ENCODE measurements at regions not wholly inside any gene's neighbourhood (a gene's known extent, or its start where the extent isn't known, plus 50 kb on each side); places are given as distances from the start of the nearest gene placed in this dataset.
A peak's percentile ranks its signal among the peaks of the same experiment; 100 is the strongest.

- TF ChIP-seq, protein P1, sequence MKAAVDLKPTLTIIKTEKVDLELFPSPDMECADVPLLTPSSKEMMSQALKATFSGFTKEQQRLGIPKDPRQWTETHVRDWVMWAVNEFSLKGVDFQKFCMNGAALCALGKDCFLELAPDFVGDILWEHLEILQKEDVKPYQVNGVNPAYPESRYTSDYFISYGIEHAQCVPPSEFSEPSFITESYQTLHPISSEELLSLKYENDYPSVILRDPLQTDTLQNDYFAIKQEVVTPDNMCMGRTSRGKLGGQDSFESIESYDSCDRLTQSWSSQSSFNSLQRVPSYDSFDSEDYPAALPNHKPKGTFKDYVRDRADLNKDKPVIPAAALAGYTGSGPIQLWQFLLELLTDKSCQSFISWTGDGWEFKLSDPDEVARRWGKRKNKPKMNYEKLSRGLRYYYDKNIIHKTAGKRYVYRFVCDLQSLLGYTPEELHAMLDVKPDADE (IDR thresholded peaks at IDR 0.05), result no peak
- TF ChIP-seq, protein P2, sequence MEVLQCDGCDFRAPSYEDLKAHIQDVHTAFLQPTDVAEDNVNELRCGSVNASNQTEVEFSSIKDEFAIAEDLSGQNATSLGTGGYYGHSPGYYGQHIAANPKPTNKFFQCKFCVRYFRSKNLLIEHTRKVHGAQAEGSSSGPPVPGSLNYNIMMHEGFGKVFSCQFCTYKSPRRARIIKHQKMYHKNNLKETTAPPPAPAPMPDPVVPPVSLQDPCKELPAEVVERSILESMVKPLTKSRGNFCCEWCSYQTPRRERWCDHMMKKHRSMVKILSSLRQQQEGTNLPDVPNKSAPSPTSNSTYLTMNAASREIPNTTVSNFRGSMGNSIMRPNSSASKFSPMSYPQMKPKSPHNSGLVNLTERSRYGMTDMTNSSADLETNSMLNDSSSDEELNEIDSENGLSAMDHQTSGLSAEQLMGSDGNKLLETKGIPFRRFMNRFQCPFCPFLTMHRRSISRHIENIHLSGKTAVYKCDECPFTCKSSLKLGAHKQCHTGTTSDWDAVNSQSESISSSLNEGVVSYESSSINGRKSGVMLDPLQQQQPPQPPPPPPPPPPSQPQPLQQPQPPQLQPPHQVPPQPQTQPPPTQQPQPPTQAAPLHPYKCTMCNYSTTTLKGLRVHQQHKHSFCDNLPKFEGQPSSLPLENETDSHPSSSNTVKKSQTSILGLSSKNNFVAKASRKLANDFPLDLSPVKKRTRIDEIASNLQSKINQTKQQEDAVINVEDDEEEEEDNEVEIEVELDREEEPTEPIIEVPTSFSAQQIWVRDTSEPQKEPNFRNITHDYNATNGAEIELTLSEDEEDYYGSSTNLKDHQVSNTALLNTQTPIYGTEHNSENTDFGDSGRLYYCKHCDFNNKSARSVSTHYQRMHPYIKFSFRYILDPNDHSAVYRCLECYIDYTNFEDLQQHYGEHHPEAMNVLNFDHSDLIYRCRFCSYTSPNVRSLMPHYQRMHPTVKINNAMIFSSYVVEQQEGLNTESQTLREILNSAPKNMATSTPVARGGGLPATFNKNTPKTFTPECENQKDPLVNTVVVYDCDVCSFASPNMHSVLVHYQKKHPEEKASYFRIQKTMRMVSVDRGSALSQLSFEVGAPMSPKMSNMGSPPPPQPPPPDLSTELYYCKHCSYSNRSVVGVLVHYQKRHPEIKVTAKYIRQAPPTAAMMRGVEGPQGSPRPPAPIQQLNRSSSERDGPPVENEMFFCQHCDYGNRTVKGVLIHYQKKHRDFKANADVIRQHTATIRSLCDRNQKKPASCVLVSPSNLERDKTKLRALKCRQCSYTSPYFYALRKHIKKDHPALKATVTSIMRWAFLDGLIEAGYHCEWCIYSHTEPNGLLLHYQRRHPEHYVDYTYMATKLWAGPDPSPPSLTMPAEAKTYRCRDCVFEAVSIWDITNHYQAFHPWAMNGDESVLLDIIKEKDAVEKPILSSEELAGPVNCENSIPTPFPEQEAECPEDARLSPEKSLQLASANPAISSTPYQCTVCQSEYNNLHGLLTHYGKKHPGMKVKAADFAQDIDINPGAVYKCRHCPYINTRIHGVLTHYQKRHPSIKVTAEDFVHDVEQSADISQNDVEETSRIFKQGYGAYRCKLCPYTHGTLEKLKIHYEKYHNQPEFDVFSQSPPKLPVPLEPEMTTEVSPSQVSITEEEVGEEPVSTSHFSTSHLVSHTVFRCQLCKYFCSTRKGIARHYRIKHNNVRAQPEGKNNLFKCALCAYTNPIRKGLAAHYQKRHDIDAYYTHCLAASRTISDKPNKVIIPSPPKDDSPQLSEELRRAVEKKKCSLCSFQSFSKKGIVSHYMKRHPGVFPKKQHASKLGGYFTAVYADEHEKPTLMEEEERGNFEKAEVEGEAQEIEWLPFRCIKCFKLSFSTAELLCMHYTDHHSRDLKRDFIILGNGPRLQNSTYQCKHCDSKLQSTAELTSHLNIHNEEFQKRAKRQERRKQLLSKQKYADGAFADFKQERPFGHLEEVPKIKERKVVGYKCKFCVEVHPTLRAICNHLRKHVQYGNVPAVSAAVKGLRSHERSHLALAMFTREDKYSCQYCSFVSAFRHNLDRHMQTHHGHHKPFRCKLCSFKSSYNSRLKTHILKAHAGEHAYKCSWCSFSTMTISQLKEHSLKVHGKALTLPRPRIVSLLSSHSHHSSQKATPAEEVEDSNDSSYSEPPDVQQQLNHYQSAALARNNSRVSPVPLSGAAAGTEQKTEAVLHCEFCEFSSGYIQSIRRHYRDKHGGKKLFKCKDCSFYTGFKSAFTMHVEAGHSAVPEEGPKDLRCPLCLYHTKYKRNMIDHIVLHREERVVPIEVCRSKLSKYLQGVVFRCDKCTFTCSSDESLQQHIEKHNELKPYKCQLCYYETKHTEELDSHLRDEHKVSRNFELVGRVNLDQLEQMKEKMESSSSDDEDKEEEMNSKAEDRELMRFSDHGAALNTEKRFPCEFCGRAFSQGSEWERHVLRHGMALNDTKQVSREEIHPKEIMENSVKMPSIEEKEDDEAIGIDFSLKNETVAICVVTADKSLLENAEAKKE (CRISPR knock-in tag; IDR thresholded peaks at IDR 0.05), result no peak
- no peak for TF ChIP-seq JUNB (IDR thresholded peaks at IDR 0.05; ENCODE audit: unreplicated experiment)
- TF ChIP-seq, protein P3, sequence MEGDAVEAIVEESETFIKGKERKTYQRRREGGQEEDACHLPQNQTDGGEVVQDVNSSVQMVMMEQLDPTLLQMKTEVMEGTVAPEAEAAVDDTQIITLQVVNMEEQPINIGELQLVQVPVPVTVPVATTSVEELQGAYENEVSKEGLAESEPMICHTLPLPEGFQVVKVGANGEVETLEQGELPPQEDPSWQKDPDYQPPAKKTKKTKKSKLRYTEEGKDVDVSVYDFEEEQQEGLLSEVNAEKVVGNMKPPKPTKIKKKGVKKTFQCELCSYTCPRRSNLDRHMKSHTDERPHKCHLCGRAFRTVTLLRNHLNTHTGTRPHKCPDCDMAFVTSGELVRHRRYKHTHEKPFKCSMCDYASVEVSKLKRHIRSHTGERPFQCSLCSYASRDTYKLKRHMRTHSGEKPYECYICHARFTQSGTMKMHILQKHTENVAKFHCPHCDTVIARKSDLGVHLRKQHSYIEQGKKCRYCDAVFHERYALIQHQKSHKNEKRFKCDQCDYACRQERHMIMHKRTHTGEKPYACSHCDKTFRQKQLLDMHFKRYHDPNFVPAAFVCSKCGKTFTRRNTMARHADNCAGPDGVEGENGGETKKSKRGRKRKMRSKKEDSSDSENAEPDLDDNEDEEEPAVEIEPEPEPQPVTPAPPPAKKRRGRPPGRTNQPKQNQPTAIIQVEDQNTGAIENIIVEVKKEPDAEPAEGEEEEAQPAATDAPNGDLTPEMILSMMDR (conservative IDR thresholded peaks at IDR 0.05; ENCODE audit: low read depth in 2 of 2), result no peak
- no peak for TF ChIP-seq ZNF114 (CRISPR knock-in tag; IDR thresholded peaks at IDR 0.05)
- no peak for TF ChIP-seq STAT1 (IDR thresholded peaks at IDR 0.05; ENCODE audit: unreplicated experiment)
- no peak for TF ChIP-seq EZH2 (IDR thresholded peaks at IDR 0.05; ENCODE audit: low read depth, unreplicated experiment)
- no peak for TF ChIP-seq EZH2phosphoT487 (IDR thresholded peaks at IDR 0.05; ENCODE audit: unreplicated experiment)
- no peak for TF ChIP-seq NANOG (IDR thresholded peaks at IDR 0.05; ENCODE audit: borderline replicate concordance)
- no peak for TF ChIP-seq ZNF331 (CRISPR knock-in tag; IDR thresholded peaks at IDR 0.05; ENCODE audit: low read depth)
- no peak for TF ChIP-seq POLR2AphosphoS5 (IDR thresholded peaks at IDR 0.05; ENCODE audit: low read depth)
- TF ChIP-seq REST (IDR thresholded peaks at IDR 0.05; ENCODE audit: unreplicated experiment), result no peak
- peaks cover 11% of the 10 kb centered on the region for H3K27me3 Mint-ChIP-seq (ENCODE audit: insufficient read depth, low read depth, poor library complexity)
- H3K9me3 Mint-ChIP-seq, result peaks cover 8% of the 10 kb centered on the region; the same call in 2 of the 3 replicates
- no peak overlapping the region for H3K4me3 Mint-ChIP-seq
- Histone ChIP-seq H3K4me1 (ENCODE audit: insufficient read depth) (peaks cover 33% of the 10 kb centered on the region), H4K20me1 (replicated peaks; ENCODE audit: insufficient read depth) (no peaks in the 10 kb centered on the region), H3K79me2 (replicated peaks; ENCODE audit: insufficient read depth) (no peaks in the 10 kb centered on the region), H3K4me3 (no peak overlapping the region), H3K27ac (ENCODE audit: low read depth) (peak overlapping the region; percentile 74; the same call in 1 of the 2 replicates), H3K9me2 (ENCODE audit: insufficient read depth) (no peaks in the 10 kb centered on the region), H3K36me3 (ENCODE audit: insufficient read depth) (no peaks in the 10 kb centered on the region; the same call in 1 of the 2 replicates), H3K4me2 (peak overlapping the region; percentile 42; the same call in 1 of the 2 replicates), H2AFZ (peak overlapping the region; percentile 78), H3F3A (replicated peaks; ENCODE audit: low read depth) (peaks cover 17% of the 10 kb centered on the region), H3K27me3 (ENCODE audit: insufficient read depth) (no peaks in the 10 kb centered on the region)
- DNase-seq (ENCODE audit: low spot score) (no peak), ATAC-seq (no peak)
- H3K36me3 Mint-ChIP-seq (ENCODE audit: low read depth), result peaks cover 19% of the 10 kb centered on the region
- H3K4me1 Mint-ChIP-seq, result peaks cover 40% of the 10 kb centered on the region
- H3K27ac Mint-ChIP-seq, result peak overlapping the region; percentile 28
Observed at GRCh38 chr5:142233083-142234032, 91.5 kb downstream of the SPRY4 start.

Data from GM23338 (cell line).